MM.1S (cell line): ENCODE measurements at regions not wholly inside any gene's neighbourhood (a gene's known extent, or its start where the extent isn't known, plus 50 kb on each side); places are given as distances from the start of the nearest gene placed in this dataset.

Experiments used
- DNase-seq: peaks from one replicate; pipeline ENCODE4 v3.0.0-alpha.2; 2015
- H2AFZ ChIP-seq: fragments of 300-600 bp; sonication (generic); 2 replicates; pipeline ENCODE4 v1.6.0; 2016; ENCODE audit warnings: antibody characterized with exemption, low read length
- H3F3A ChIP-seq: fragments of 300-600 bp; sonication (generic); 2 replicates; pipeline ENCODE4 v1.6.1; 2016; ENCODE audit warnings: mild to moderate bottlenecking, antibody characterized with exemption, low read length, moderate library complexity, mixed read lengths; ENCODE audit not compliant: insufficient read depth
- H3K27ac ChIP-seq: fragments of 300-600 bp; sonication (generic); 2 replicates; pipeline ENCODE4 v1.5.1; 2016; ENCODE audit warnings: mild to moderate bottlenecking, low read length
- H3K27me3 ChIP-seq: fragments of 300-600 bp; sonication (generic); replicated peaks from 2 replicates; pipeline ENCODE4 v1.6.0; 2016; ENCODE audit warnings: low read length; ENCODE audit not compliant: insufficient read depth
- H3K36me3 ChIP-seq: fragments of 300-600 bp; sonication (generic); replicated peaks from 2 replicates; pipeline ENCODE4 v1.6.1; 2016; ENCODE audit warnings: mild to moderate bottlenecking, low read length, mixed read lengths; ENCODE audit not compliant: insufficient read depth
- H3K4me1 ChIP-seq: fragments of 300-600 bp; sonication (generic); 2 replicates; pipeline ENCODE4 v1.6.1; 2016; ENCODE audit warnings: low read length, mixed read lengths
- H3K4me2 ChIP-seq: fragments of 300-600 bp; sonication (generic); 2 replicates; pipeline ENCODE4 v1.6.0; 2016; ENCODE audit warnings: low read depth, low read length
- H3K4me3 ChIP-seq: fragments of 300-600 bp; sonication (generic); 2 replicates; pipeline ENCODE4 v1.5.1; 2016; ENCODE audit warnings: low read length, mixed read lengths
- H3K79me2 ChIP-seq: fragments of 300-600 bp; sonication (generic); 2 replicates; pipeline ENCODE4 v1.6.1; 2016; ENCODE audit warnings: mixed run types, low read length, mixed read lengths
- H3K9ac ChIP-seq: fragments of 300-600 bp; sonication (generic); 2 replicates; pipeline ENCODE4 v1.6.1; 2016; ENCODE audit warnings: low read length, mixed read lengths
- H3K9me2 ChIP-seq: fragments of 300-600 bp; sonication (generic); replicated peaks from 2 replicates; pipeline ENCODE4 v1.6.1; 2016; ENCODE audit warnings: mild to moderate bottlenecking, low read length, mixed read lengths; ENCODE audit not compliant: insufficient read depth
- H3K9me3 ChIP-seq: fragments of 300-600 bp; sonication (generic); replicated peaks from 2 replicates; pipeline ENCODE4 v1.6.1; 2016; ENCODE audit warnings: mild to moderate bottlenecking, low read length, mixed read lengths; ENCODE audit not compliant: insufficient read depth
- H4K20me1 ChIP-seq: fragments of 300-600 bp; sonication (generic); 2 replicates; pipeline ENCODE4 v1.6.1; 2016; ENCODE audit warnings: mild to moderate bottlenecking, low read length, moderate library complexity, mixed read lengths; ENCODE audit not compliant: insufficient read depth
- EZH2 ChIP-seq: fragments of 300-600 bp; sonication (generic); optimal IDR thresholded peaks from 2 replicates; pipeline ENCODE3; 2017; ENCODE audit warnings: low read depth, mild to moderate bottlenecking, antibody characterized with exemption, low read length, mixed read lengths
- EZH2phosphoT487 ChIP-seq: fragments of 300-600 bp; sonication (generic); IDR thresholded peaks from 2 replicates; pipeline ENCODE4 v1.6.1; 2018; ENCODE audit warnings: antibody characterized with exemption, low read length
- TF ChIP-seq, protein P1 (sequence below): fragments of 300-600 bp; sonication (generic); IDR thresholded peaks from 2 replicates; pipeline ENCODE4 v1.5.1; 2016; ENCODE audit warnings: antibody characterized with exemption, low read length, mixed read lengths

GRCh38 chr7:145692237-145692950, 424.2 kb upstream of the CNTNAP2 start:
- Histone ChIP-seq H3K4me3 (no peak overlapping the region), H3K9me2 (no peaks in the 10 kb centered on the region), H3K27ac (no peak overlapping the region), H3K9me3 (no peaks in the 10 kb centered on the region), H3F3A (no peaks in the 10 kb centered on the region), H3K27me3 (no peaks in the 10 kb centered on the region), H3K4me2 (no peak overlapping the region), H3K4me1 (no peaks in the 10 kb centered on the region), H3K9ac (no peak overlapping the region), H3K79me2 (no peaks in the 10 kb centered on the region), H2AFZ (no peak overlapping the region), H4K20me1 (no peaks in the 10 kb centered on the region), H3K36me3 (no peaks in the 10 kb centered on the region)
- no peak for DNase-seq
- no peak for TF ChIP-seq EZH2
- TF ChIP-seq, protein P1, sequence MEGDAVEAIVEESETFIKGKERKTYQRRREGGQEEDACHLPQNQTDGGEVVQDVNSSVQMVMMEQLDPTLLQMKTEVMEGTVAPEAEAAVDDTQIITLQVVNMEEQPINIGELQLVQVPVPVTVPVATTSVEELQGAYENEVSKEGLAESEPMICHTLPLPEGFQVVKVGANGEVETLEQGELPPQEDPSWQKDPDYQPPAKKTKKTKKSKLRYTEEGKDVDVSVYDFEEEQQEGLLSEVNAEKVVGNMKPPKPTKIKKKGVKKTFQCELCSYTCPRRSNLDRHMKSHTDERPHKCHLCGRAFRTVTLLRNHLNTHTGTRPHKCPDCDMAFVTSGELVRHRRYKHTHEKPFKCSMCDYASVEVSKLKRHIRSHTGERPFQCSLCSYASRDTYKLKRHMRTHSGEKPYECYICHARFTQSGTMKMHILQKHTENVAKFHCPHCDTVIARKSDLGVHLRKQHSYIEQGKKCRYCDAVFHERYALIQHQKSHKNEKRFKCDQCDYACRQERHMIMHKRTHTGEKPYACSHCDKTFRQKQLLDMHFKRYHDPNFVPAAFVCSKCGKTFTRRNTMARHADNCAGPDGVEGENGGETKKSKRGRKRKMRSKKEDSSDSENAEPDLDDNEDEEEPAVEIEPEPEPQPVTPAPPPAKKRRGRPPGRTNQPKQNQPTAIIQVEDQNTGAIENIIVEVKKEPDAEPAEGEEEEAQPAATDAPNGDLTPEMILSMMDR: no peak
- no peak for TF ChIP-seq EZH2phosphoT487

DNA sequence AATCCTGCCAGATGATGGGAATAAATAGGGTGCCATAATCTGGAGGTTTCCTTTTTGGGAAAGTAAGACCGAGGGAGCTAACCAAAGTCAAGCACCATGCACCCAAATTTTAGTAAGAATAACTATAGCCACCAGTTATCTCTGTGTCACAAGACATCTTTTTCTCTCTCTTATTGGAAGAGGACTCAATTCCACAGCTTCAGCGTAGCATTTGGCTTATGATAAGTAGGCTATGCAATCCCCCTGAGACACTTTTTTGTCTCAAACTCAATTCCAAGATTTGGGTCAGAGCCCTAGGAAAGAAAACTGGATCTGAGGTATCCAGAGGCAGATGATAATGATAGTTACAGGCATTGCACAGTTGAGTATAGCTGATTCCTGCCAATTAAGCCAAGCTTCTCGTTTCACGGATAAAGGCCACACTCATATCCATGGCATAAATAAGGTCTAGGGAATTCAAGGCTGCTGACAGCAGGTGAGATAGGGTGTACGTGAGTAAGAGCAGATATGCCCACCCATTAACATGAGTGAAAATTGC, 425.2 kb upstream of the CNTNAP2 start:
- H3K36me3 ChIP-seq: no peaks in the 10 kb centered on the region
- TF ChIP-seq EZH2phosphoT487 (no peak), EZH2 (no peak)
- TF ChIP-seq, protein P1: no peak
- H3K27ac ChIP-seq: no peak overlapping the region

DNA sequence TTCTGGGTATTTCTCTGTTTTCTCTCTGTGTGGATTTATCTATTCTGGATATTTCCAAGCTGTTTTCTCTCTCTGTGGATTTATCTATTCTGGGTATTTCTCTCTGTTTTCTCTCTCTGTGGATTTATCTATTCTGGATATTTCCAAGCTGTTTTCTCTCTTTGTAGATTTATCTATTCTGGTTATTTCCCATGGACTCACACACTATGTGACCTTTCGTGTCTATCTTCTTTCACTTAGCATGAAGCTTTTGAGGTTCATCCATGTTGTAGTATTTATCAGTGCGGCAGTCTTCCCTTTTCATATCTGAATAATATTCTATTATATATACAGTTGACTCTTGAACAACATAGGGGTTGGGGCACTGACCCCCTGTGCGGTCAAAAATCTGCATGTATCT, 435.0 kb upstream of the CNTNAP2 start:
- Histone ChIP-seq H3K27ac (no peak overlapping the region), H3K36me3 (no peaks in the 10 kb centered on the region), H3K9me2 (no peaks in the 10 kb centered on the region), H3K4me1 (no peaks in the 10 kb centered on the region), H3K9me3 (no peaks in the 10 kb centered on the region), H3K4me3 (no peak overlapping the region), H3K79me2 (no peaks in the 10 kb centered on the region), H3K4me2 (no peak overlapping the region), H4K20me1 (no peaks in the 10 kb centered on the region), H2AFZ (no peak overlapping the region), H3K9ac (no peak overlapping the region), H3F3A (no peaks in the 10 kb centered on the region), H3K27me3 (no peaks in the 10 kb centered on the region)
- no peak for DNase-seq
- TF ChIP-seq EZH2: no peak
- TF ChIP-seq, protein P1: no peak
- no peak for TF ChIP-seq EZH2phosphoT487

More for the DNA sequence above, 425.2 kb upstream of the CNTNAP2 start:
- H3F3A ChIP-seq: no peaks in the 10 kb centered on the region
- no peak overlapping the region for H3K4me2 ChIP-seq
- H3K79me2 ChIP-seq: no peaks in the 10 kb centered on the region
- H3K4me3 ChIP-seq: no peak overlapping the region
- H3K9ac ChIP-seq: no peak overlapping the region
- H4K20me1 ChIP-seq: no peaks in the 10 kb centered on the region
- H3K9me2 ChIP-seq: no peaks in the 10 kb centered on the region
- H2AFZ ChIP-seq: no peak overlapping the region
- no peaks in the 10 kb centered on the region for H3K9me3 ChIP-seq
- no peak for DNase-seq
- no peaks in the 10 kb centered on the region for H3K27me3 ChIP-seq
- H3K4me1 ChIP-seq: no peaks in the 10 kb centered on the region
